B cell (primary cell): ENCODE measurements at regions not wholly inside any gene's neighbourhood (a gene's known extent, or its start where the extent isn't known, plus 50 kb on each side); places are given as distances from the start of the nearest gene placed in this dataset.
"Not testable (repeated sequence)": the region's sequence is repeated elsewhere in the genome, so short reads cannot be mapped to it uniquely, and the experiment has no call there.

ENCODE experiments used
- EZH2 ChIP-seq: IDR thresholded peaks from 2 replicates; pipeline ENCODE4 v1.6.1; 2012; ENCODE audit warnings: borderline replicate concordance, low read depth, mild to moderate bottlenecking, moderate library complexity, low read length; ENCODE audit not compliant: insufficient read depth, poor library complexity, severe bottlenecking
- TF ChIP-seq, protein P1 (sequence below): fragments of 200-600 bp; IDR thresholded peaks from one replicate; pipeline ENCODE4 v1.8.0; 2022; ENCODE audit warnings: antibody characterized with exemption, mild to moderate bottlenecking

DNA sequence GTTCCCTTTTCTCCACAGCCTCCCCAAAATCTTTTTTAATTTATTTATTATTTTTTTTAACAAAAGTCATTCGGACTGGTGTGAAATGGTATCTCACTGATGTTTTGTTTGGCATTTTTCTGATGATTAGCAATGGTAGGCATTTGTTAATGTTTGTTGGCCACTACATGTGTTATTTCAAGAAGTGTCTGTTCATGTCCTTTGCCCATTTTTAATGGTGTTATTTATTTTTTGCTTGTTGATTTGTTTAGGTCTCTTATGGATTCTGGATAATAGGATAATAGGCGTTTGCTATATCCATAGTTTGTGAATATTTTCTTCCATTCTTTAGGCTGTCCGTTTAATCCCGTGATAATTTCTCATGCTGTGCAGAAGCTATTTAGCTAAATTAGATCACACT lies 596.5 kb upstream of the DEFB115 start:
- TF ChIP-seq, protein P1, sequence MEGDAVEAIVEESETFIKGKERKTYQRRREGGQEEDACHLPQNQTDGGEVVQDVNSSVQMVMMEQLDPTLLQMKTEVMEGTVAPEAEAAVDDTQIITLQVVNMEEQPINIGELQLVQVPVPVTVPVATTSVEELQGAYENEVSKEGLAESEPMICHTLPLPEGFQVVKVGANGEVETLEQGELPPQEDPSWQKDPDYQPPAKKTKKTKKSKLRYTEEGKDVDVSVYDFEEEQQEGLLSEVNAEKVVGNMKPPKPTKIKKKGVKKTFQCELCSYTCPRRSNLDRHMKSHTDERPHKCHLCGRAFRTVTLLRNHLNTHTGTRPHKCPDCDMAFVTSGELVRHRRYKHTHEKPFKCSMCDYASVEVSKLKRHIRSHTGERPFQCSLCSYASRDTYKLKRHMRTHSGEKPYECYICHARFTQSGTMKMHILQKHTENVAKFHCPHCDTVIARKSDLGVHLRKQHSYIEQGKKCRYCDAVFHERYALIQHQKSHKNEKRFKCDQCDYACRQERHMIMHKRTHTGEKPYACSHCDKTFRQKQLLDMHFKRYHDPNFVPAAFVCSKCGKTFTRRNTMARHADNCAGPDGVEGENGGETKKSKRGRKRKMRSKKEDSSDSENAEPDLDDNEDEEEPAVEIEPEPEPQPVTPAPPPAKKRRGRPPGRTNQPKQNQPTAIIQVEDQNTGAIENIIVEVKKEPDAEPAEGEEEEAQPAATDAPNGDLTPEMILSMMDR, result not testable (repeated sequence)
- TF ChIP-seq EZH2, result not testable (repeated sequence)
